ENCODE measurements at regions not wholly inside any gene's neighbourhood (a gene's known extent, or its start where the extent isn't known, plus 50 kb on each side); places are given as distances from the start of the nearest gene placed in this dataset.

GRCh38 chr20:53837126-53837826 lies 233.1 kb downstream of the BCAS1 start:
- no peak for DNase-seq (ENCODE audit: low read depth)

GRCh38 chr20:53834749-53835148 lies 235.6 kb downstream of the BCAS1 start:
- DNase-seq (ENCODE audit: low read depth) = no peak

GRCh38 chr20:53834062-53834442 lies 236.3 kb downstream of the BCAS1 start:
- no peak for DNase-seq (ENCODE audit: low read depth)

DNA sequence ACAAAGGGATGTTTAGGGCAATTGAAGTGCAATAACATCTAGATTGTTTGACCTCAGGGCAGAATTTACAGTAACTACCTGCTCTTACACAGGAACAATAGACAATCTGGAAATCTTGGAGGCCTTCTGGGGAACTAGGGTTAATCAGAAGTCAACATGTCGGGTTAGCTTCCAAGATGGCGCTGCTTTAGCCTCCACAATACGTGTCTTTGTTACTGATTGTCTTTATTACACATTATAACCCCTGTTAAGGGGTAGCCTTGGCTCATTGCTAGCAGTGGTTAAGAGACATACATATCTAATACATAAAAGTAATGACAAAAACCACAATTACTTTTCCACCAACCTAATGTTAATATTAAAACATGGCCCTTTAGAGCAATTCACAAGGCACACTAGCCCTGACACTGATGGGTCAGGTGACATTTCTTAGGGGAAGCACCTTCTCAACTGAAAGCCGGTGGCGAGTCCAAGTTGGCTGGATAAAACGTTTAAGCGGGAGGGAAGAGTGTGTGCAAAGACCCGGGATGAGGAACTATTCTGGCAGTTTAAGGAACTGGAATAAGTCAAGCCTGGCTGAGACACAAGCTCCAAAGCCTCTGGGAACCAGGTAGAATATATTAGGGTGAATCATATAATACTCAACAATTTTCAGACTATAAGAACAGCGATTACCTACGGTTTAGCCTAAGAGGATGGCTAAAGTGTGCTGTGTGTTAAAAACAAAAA lies 236.9 kb downstream of the BCAS1 start:
- DNase-seq (ENCODE audit: low read depth) = no peak

DNA sequence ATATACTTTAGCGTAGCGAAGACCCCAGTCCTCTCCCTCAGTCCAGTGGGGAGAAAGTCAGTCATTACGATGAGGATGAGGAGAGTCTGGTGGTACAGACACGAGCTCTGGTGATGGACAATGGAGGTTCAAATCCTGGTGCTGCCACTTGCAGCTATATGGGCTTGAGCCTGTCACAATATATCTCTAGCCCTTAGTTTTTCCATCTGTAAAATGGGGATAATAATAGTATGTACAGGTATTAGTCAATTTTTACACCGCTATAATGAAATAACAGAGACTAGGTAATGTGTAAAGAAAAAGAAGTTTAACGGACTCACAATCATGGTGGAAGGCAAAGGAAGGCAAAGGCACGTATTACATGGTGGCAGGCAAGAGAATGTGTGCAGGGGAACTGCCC lies 237.9 kb downstream of the BCAS1 start:
- DNase-seq (ENCODE audit: low read depth) = no peak

GRCh38 chr20:53831812-53832211 lies 238.2 kb upstream of the ZNF217 start:
- DNase-seq (ENCODE audit: low read depth) = no peak

DNA sequence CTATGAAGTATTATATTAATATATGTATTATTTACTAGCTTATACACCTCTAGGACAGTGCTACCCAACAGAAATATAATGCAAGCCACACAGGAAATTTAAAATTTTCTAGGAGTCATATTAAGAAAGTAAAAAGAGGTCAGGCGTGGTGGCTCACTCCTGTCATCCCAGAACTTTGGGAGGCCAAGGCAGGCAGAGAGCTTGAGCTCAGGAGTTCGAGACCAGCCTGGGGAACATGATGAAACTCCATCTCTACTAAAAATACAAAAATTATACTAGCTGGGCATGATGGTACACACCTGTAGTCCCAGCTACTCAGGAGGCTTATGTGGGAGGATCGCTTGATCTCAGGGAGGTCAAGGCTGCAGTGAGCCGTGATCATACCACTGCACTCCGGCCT lies 237.6 kb upstream of the ZNF217 start:
- DNase-seq (ENCODE audit: low read depth) = no peak

DNA sequence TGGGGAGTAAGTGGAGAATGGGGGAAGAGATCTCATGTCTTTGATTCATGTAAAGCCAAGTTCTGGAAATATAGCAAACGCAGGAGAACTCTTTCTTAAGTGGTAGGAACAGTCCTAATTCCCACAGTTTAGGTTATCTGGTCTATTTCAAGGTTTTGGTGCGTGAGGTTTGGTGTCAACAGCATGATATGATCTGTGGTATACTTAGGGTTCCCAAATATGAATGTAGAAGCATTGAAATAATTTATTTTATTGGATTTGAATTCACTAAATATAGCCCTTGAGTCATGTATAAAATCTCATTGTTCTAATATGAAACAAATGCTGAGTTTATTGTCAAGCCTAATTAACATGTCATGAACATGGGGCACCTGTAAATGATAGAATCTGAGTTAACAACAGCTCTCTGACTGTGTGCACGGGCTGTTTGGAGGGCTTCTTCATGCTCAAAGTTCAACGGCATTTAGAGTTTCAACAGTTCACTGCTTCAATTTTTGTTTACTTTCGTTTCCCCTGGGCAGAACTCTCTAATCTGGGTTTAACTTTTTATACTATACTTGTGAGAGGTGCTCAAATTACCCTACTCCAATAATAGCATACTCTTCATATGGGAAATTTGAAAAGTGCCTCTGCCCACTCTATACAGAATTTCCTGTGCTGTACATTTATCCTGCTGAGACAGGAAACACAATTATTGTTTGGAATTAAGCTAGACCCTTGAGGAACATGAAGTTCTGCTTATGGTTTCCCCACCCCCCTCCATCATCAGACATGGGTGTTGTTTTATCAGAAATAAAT lies 236.3 kb upstream of the ZNF217 start:
- DNase-seq (ENCODE audit: low read depth) = no peak

DNA sequence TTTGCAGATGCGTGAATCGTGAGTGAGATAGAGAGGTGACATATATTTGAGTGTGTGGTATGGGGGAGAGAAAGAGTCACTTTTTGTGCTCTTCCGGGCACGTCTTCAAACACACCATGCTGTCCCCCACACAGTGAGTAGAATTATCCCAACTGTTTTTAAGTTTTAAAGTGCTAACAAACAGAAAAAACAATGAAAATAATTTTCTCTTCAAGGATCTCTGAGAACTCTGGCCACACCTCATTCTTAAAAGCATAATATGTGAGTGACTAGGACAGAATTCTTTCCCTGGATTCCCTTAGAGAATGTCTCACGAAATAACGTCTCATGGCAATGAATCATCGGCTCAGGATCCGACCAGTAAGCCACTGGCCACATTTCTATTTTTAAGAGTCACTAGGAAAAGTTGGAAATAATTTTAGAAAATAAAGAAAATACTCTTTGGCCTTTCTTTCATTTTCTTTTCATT lies 235.7 kb upstream of the ZNF217 start:
- DNase-seq (ENCODE audit: low read depth) = no peak

GRCh38 chr20:53828682-53829254 lies 235.1 kb upstream of the ZNF217 start:
- DNase-seq (ENCODE audit: low read depth) = no peak

- no peak for DNase-seq (ENCODE audit: low read depth)
Observed at GRCh38 chr20:53828088-53828681, 234.5 kb upstream of the ZNF217 start.

- DNase-seq (ENCODE audit: low read depth) = no peak
Observed at GRCh38 chr20:53827292-53828087, 233.9 kb upstream of the ZNF217 start.

- DNase-seq (ENCODE audit: low read depth) = no peak
Observed at GRCh38 chr20:53826597-53827291, 233.1 kb upstream of the ZNF217 start.

GRCh38 chr20:53826090-53826489 lies 232.5 kb upstream of the ZNF217 start:
- DNase-seq (ENCODE audit: low read depth) = no peak

DNA sequence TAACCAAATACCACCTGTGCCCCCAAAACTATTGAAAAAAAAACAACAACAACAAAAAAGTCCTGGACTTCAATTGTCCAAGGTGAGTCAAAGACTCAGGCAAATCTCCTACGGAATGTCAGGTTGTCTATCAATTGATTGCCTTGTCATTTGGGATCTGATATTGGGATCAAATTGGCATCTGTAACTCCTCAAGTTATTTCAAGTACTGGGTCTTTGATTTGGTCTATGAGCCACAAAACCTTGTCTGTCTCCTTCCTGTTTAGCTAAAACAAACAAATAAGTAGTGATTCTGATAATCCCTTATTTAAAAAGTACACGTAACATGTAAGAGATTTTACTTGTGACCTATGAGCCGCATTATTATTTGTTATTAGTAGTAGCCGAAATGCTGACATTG lies 231.6 kb upstream of the ZNF217 start:
- DNase-seq (ENCODE audit: low read depth) = no peak

DNA sequence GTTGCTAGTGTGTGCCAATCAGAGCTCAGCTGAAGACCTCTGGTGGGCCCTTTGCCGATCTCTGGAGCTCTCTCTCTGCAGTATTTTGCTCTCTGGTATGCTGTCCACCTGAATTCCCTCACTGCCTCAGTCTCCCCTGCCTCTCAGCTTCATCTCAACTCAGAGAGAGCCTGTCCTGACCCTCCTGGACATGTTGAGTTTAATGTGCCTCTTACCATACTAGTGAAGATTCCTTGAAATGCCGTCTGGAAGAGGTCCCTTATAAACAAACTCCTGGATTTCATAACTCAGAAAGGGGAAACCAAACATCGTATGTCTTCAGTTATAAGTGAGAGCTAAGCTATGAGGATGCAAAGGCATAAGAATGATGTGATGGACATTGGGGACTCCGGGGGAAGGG lies 231.1 kb upstream of the ZNF217 start:
- DNase-seq (ENCODE audit: low read depth) = no peak

DNA sequence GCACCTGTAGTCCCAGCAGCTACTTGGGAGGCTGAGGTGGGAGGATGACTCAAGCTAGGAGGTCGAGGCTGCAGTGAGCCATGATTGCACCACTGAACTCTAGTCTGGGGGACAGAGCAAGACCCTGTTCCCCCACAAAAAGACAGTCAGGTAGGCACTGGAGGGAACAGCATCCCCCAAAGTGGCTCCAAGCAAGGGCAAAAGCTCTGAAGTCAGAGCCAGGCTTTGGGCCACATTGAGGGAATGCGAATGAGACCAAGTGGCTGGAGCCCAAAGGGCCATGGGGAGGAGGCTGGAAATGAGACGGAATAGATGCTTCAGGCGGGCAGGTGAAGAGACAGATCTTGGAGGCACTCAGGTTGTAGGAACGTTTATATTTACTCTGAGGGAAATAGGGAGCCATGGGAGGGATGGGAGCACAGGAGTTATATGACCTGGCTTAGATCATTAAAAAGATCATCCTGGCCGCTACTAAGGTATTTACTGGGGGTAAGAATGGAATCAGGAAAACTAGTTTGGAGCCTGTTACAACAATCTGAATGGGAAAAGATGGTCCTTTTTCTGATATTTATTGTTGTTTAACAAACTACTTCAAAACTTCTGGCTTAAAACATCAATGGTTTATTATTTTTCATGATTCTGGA lies 229.6 kb upstream of the ZNF217 start:
- no peak for DNase-seq (ENCODE audit: low read depth)

GRCh38 chr20:53822534-53822933 lies 228.9 kb upstream of the ZNF217 start:
- no peak for DNase-seq (ENCODE audit: low read depth)

- DNase-seq (ENCODE audit: low read depth) = no peak
Observed at GRCh38 chr20:53819973-53820451, 226.4 kb upstream of the ZNF217 start.
